HL-60 (cell line): ENCODE measurements at regions not wholly inside any gene's neighbourhood (a gene's known extent, or its start where the extent isn't known, plus 50 kb on each side); places are given as distances from the start of the nearest gene placed in this dataset.

Experiments
- DNase-seq, 2 experiments: peaks; one replicate each; pipeline ENCODE4 v3.0.0-alpha.2; 2010 to 2020; ENCODE audit warnings: low read depth in 1 of 2, low spot score in 1 of 2
- H3K27ac ChIP-seq: fragments of 250-450 bp; sonication (Bioruptor Pico); replicated peaks from 2 replicates; pipeline ENCODE4 v1.5.1; 2020; ENCODE audit warnings: mild to moderate bottlenecking, moderate library complexity
- H3K27me3 ChIP-seq: fragments of 250-450 bp; sonication (Bioruptor Pico); 2 replicates; pipeline ENCODE4 v1.5.1; 2021; ENCODE audit warnings: mild to moderate bottlenecking, moderate library complexity; ENCODE audit not compliant: insufficient read depth, poor library complexity, severe bottlenecking
- H3K4me3 ChIP-seq: replicated peaks from 2 replicates; pipeline ENCODE4 v1.5.1; 2011; ENCODE audit warnings: mild to moderate bottlenecking, control low read depth, low read length; ENCODE audit not compliant: insufficient read depth
- GABPA ChIP-seq: IDR thresholded peaks from 2 replicates; pipeline ENCODE4 v1.6.1; 2012; ENCODE audit warnings: low read depth
- POLR2AphosphoS5 ChIP-seq: IDR thresholded peaks from 2 replicates; pipeline ENCODE4 v1.6.1; 2012; ENCODE audit warnings: low read depth
- REST ChIP-seq: IDR thresholded peaks from 2 replicates; pipeline ENCODE4 v1.6.1; 2012; ENCODE audit warnings: low read depth; ENCODE audit not compliant: insufficient replicate concordance
- SPI1 ChIP-seq: IDR thresholded peaks from 2 replicates; pipeline ENCODE4 v1.6.1; 2012; ENCODE audit warnings: low read depth, mild to moderate bottlenecking, borderline replicate concordance
- TF ChIP-seq, protein P1 (sequence below): IDR thresholded peaks from one replicate; pipeline ENCODE4 v1.5.1; 2011; ENCODE audit warnings: low read length, control low read depth, inconsistent platforms; ENCODE audit not compliant: insufficient read depth

GRCh38 chr15:29622637-29623036, 199.6 kb downstream of the TJP1 start:
- TF ChIP-seq SPI1: no peak
- no peak for TF ChIP-seq GABPA
- TF ChIP-seq, protein P1, sequence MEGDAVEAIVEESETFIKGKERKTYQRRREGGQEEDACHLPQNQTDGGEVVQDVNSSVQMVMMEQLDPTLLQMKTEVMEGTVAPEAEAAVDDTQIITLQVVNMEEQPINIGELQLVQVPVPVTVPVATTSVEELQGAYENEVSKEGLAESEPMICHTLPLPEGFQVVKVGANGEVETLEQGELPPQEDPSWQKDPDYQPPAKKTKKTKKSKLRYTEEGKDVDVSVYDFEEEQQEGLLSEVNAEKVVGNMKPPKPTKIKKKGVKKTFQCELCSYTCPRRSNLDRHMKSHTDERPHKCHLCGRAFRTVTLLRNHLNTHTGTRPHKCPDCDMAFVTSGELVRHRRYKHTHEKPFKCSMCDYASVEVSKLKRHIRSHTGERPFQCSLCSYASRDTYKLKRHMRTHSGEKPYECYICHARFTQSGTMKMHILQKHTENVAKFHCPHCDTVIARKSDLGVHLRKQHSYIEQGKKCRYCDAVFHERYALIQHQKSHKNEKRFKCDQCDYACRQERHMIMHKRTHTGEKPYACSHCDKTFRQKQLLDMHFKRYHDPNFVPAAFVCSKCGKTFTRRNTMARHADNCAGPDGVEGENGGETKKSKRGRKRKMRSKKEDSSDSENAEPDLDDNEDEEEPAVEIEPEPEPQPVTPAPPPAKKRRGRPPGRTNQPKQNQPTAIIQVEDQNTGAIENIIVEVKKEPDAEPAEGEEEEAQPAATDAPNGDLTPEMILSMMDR: no peak
- TF ChIP-seq REST: no peak
- TF ChIP-seq POLR2AphosphoS5: no peak
- no peak for DNase-seq
- Histone ChIP-seq H3K27ac (no peak overlapping the region), H3K4me3 (no peak overlapping the region), H3K27me3 (no peaks in the 10 kb centered on the region)

DNA sequence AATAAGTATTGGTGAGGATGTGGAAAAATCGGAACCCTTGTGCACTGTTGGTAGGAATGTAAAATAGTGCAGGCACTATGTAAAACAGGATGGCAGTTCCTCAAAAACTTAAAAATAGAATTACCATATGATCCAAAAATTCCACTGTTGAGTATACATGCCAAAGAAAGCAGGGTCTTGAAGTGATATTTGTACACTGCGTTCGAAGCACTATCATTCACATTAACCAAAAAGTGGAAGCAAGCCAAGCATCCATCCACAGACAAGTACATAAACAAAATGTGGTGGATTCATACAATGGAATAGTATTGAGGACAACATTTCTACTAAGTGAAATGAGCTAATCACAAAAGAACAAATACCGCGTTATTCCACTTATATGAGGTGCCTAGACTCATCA, 200.7 kb downstream of the TJP1 start:
- H3K4me3 ChIP-seq: no peak overlapping the region
- TF ChIP-seq GABPA: no peak
- TF ChIP-seq, protein P1: no peak
- no peak for TF ChIP-seq SPI1
- no peak for TF ChIP-seq REST
- no peak for TF ChIP-seq POLR2AphosphoS5
- no peaks in the 10 kb centered on the region for H3K27me3 ChIP-seq
- no peak for DNase-seq
- H3K27ac ChIP-seq: no peak overlapping the region

GRCh38 chr15:29618586-29618985, 203.7 kb downstream of the TJP1 start:
- H3K27ac ChIP-seq: no peak overlapping the region
- TF ChIP-seq SPI1 (no peak), REST (no peak), GABPA (no peak), POLR2AphosphoS5 (no peak)
- TF ChIP-seq, protein P1: no peak
- DNase-seq: no peak
- no peak overlapping the region for H3K4me3 ChIP-seq
- no peaks in the 10 kb centered on the region for H3K27me3 ChIP-seq
